RKO (cell line): ENCODE measurements at regions not wholly inside any gene's neighbourhood (a gene's known extent, or its start where the extent isn't known, plus 50 kb on each side); places are given as distances from the start of the nearest gene placed in this dataset.
A peak's percentile ranks its signal among the peaks of the same experiment; 100 is the strongest.

Experiments used
- DNase-seq: peaks from one replicate; pipeline ENCODE4 v3.0.0-alpha.2; 2016; ENCODE audit warnings: low spot score

- DNase-seq: peak; percentile 32
Observed at GRCh38 chrX:21056622-21057021, 317.6 kb upstream of the CNKSR2 start.

- no peak for DNase-seq
Observed at GRCh38 chrX:21047034-21047455, 327.2 kb upstream of the CNKSR2 start.

- DNase-seq: no peak
Observed at GRCh38 chrX:21014326-21014725, 359.9 kb upstream of the CNKSR2 start.

DNA sequence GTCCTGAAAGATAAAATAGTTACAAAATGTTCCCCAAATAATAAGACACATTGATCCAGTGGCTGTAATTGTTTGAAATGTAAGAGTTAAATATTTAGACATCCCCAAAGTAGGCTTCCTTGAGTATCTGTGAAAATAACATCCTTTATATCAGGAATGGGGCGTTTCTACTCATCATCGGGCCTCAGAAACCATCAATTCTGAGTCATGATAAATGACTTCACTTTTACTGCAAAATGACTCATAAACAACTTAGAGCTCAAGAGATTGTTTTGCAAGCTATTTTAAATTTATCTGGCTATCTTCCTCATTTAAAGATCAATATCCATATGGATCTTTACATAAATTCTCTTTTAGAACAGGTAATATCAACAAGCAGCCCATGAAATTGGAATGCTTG is 369.4 kb upstream of the CNKSR2 start:
- peak; percentile 58 for DNase-seq

- no peak for DNase-seq
Observed at GRCh38 chrX:20995829-20996228, 378.4 kb upstream of the CNKSR2 start.

DNA sequence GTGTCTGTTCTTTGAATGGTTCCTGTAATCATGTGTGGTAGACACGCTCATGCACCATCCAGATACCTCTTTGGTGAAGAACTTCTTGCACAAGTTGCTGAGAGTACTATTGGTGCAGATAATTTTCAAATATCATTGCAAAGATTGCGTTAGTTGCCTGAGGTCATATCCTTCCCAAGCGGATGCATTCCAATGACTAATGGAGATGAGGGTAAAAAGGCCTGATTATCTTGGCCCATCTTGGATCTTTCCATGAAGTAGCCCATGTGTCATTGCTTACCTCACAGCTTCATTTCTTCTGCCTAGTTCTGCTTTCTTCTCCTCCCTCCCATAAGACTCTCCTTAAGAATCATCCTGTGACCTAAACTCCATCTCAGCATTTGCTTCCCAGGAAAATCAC is 384.9 kb upstream of the CNKSR2 start:
- DNase-seq: no peak

- no peak for DNase-seq
Observed at GRCh38 chrX:20988804-20989203, 385.4 kb upstream of the CNKSR2 start.

- peak; percentile 10 for DNase-seq
Observed at GRCh38 chrX:20988118-20988517, 386.1 kb upstream of the CNKSR2 start.

DNA sequence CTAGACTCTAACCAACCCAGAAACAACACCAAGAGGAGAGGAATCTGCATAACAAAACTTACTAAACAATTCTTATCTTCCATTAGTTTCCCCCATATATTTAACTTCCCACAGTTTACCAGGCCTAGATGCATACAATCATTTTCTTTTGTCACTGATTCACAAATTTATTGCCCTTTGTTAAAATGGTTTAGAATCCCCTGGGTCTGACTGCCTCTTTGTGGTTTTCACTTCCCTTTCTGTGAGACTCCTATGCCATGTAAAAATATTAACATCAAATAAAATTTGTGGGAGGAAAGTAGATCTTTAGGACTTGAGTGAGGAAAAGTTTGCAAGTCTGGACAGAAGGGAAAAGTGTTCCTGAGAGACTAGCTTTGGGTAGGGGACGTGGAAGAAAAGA is 393.8 kb upstream of the CNKSR2 start:
- no peak for DNase-seq

DNA sequence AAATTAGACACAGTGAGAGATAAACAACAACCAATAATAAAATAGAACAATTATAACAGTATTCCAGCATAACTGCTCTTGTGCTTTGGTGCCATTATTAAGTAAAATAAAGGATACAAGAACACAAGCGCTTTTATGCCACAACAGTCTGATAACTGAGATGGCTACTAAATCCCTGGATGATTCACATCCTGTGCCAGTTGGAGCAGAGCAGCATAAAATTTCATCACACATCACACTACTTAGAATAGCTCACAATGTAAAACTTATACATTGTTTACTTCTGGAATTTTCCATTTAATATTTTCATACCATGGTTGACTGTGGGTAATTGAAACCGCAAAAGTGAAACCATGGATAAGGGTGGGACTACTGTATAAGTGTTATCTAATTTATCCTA is 399.9 kb upstream of the CNKSR2 start:
- peak; percentile 7 for DNase-seq

DNA sequence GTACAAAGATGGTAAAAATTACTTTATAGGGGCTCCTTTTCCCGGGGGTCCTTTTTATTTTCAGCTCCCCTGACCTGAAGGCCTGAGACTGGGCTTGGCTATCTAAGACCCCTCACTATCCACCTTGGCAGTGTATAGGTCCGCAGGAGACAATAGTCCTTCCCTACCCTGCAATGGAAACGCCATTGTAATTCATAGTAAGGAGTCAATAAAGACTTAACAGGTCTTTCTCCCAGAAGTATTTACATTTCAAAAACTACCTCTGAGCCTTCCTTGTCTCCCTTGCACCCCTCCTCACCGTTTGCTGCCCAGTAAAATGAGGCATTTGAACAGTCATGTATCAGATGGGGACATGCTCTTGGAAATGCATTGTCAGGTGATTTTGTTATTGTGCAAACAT is 401.2 kb upstream of the CNKSR2 start:
- no peak for DNase-seq

- no peak for DNase-seq
Observed at GRCh38 chrX:20971250-20971649, 403.0 kb upstream of the CNKSR2 start.

DNA sequence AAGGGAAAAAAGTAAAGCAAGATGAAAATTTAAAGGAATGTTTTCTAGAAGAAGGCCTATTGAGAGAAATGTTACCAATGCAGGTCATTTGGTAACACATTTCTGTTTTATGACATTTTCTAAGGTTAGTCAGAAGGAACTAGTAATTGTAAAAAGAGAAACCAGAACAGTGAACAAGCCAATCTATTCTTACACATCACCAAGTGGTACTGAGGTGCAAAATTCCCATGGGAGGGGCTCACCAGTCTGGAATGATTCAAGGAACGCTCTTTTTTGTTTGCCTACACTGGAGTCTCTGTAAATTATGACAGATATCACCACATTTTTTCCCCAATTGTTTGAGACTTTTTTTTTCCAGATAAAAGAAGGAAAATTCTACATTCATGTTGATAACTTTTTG is 404.7 kb upstream of the CNKSR2 start:
- no peak for DNase-seq

DNA sequence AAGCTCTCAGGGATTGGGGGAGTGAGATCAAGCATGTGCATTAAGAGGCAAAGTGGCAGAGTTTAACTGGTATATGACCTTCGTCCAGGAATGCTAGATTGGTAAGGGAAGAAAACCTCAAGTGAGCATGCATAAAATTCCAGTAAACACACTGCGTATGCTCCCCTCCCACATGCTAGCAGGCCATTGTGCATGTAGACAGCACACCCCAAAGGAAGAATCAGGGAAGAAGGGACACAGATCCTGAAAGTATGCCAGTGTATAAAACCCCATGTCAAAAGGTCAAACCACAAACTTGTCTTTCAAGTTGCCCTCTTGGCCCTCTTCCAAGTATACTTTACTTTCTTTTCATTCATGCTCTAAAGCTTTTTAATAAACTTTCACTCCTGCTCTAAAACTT is 405.2 kb upstream of the CNKSR2 start:
- DNase-seq: no peak

GRCh38 chrX:20967725-20968124 is 406.5 kb upstream of the CNKSR2 start:
- no peak for DNase-seq

DNA sequence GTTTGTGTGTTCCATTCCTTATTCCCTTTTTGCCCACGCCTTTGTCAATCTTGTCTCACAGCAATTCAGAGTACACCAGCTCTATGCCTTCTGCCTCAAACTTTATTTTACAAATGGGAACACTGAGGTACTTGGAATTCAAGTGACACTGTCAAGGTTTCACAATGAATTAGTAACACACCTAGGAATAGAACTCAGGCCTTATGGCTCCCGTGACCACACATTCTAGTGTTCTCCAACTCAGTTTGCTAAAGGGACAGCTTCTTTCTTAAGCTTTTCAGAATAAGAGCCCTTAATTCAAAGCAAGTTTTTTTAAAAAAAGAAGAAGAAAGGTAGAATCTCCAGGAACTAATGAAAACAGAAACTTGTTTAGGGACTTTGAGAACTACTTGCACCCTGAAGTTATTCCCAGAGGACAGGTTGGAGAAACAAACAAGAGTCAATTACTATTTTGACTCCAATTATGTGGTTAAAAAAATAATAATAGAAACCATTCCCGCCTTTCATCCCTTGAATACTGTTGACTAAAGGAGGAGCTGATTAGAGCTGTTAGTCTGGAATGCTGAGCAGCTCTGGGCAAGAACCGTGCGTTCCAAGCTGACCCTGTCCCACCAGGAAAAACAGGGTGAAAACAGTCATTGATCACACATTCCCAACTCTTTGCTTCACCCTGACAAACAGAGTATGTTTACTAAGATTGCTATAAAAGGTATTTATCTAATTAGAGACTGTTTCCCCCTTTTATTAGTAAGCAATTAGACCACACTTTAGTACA is 408.8 kb upstream of the CNKSR2 start:
- no peak for DNase-seq

- no peak for DNase-seq
Observed at GRCh38 chrX:20954014-20954413, 420.2 kb upstream of the CNKSR2 start.

DNA sequence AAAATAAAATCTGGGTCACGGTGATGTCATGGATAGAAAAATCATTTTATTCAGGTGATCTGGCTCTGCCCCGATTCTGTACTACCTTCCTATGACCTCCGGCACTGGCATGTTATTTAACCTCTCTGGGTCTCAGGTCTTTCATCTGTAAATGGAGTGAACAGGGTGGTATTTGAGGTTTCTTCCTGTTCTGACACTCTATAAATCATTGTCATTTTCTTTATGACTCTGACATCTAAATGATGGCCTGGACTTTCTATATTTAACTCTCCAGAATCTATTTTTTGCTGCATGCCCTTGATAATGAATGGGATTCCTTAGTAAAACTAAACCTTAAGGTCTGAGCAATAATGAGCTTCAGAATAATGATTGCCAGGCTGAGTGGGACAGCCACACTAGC is 422.0 kb upstream of the CNKSR2 start:
- no peak for DNase-seq

GRCh38 chrX:20951016-20951810 is 423.0 kb upstream of the CNKSR2 start:
- DNase-seq: no peak

- DNase-seq: no peak
Observed at GRCh38 chrX:20947411-20947912, 426.8 kb upstream of the CNKSR2 start.

- DNase-seq: peak; percentile 14
Observed at GRCh38 chrX:20913760-20914159, 460.5 kb upstream of the CNKSR2 start.

DNA sequence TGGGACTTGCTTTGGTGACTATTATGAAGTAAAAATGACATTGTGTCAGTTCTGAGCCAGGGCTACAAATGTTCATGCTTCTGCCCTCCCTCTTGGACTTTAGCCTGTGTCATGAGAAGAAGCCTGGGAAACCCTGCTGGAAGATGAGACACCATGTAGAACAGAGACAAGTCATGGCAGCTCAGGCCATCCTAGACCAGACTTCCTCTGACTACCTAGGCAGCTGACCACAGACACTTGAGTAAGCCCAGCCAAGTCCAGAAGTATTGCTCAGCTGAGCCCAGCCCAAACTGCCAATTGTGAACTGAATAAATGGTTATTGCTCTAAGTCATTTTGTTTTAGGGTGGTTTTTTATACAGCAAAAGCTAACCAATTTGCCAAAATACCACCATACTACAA is 467.6 kb upstream of the CNKSR2 start:
- DNase-seq: peak; percentile 22

DNA sequence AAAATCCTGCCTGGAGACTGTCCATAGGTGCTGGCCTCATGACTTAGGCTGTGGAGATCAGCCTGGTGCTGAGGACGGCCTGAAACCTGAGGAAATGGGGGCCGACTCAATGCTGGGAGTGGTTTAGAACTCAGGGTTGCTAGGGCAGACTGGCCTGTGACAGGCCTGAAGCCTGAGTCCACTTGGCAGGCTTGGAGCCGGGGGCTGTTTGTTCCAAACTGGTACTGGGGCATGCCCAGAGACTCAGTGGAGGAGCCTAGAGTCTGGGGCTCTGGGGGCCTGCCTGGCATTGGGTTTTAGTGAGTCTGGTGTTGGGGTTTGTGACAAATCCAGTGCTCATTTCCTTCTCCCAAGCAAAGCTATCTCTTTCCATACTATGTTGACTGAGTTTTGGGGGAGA is 489.7 kb upstream of the CNKSR2 start:
- no peak for DNase-seq
